ENCODE measurements at regions not wholly inside any gene's neighbourhood (a gene's known extent, or its start where the extent isn't known, plus 50 kb on each side); places are given as distances from the start of the nearest gene placed in this dataset.

- H2AFZ ChIP-seq, result no peak overlapping the region
- no peaks in the 10 kb centered on the region for H3K79me2 ChIP-seq
- no peak overlapping the region for H3K27ac ChIP-seq
- H3K4me2 ChIP-seq (ENCODE audit: low read length), result no peak overlapping the region
- no peaks in the 10 kb centered on the region for H3K9me3 ChIP-seq (ENCODE audit: control insufficient read depth, low read length)
- TF ChIP-seq, protein P1, sequence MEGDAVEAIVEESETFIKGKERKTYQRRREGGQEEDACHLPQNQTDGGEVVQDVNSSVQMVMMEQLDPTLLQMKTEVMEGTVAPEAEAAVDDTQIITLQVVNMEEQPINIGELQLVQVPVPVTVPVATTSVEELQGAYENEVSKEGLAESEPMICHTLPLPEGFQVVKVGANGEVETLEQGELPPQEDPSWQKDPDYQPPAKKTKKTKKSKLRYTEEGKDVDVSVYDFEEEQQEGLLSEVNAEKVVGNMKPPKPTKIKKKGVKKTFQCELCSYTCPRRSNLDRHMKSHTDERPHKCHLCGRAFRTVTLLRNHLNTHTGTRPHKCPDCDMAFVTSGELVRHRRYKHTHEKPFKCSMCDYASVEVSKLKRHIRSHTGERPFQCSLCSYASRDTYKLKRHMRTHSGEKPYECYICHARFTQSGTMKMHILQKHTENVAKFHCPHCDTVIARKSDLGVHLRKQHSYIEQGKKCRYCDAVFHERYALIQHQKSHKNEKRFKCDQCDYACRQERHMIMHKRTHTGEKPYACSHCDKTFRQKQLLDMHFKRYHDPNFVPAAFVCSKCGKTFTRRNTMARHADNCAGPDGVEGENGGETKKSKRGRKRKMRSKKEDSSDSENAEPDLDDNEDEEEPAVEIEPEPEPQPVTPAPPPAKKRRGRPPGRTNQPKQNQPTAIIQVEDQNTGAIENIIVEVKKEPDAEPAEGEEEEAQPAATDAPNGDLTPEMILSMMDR (IDR thresholded peaks at IDR 0.05), result no peak
- H3K4me3 ChIP-seq (ENCODE audit: low read depth, low read length), result no peak overlapping the region
- H3K36me3 ChIP-seq (ENCODE audit: control insufficient read depth, insufficient read depth, low read length), result no peaks in the 10 kb centered on the region
- H3K27me3 ChIP-seq (ENCODE audit: control insufficient read depth, insufficient read depth, low read length), result no peaks in the 10 kb centered on the region
- H3K9ac ChIP-seq, result no peak overlapping the region
- H3K4me1 ChIP-seq, result no peaks in the 10 kb centered on the region
These were observed 166.2 kb upstream of the GALNTL6 start for GRCh38 chr4:171646984-171647383.

DNA sequence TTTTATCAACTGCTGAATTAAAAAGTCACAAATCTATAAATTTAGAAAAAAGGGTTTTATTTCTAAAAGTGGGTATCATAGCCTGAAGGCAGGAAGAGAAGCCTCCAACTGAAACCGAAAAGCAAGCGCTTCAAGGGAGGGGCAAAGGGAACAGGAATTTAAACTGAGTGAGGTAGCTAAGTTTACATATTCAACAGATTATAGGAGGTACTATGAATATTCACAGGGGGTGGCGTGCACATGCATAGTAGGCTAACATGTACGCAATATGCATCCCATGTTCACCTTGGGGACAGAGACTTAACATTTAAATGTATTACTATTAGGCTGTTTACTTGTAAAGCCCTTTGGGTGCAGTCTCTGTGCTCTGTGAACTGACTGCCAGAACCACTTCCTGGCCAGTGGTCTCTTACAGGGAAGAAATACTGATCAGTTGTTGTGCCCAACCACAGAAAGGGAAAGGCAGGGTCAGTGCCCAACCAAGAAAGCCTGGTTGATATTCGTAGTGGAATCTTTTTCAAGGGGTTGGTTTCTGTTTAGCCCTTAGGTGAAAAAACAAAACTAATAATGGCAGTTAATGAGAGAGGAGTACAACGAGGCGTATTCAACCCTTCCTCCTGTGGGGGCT, 168.7 kb upstream of the GALNTL6 start:
- H2AFZ ChIP-seq, result no peak overlapping the region
- no peak overlapping the region for H3K4me2 ChIP-seq (ENCODE audit: low read length)
- no peaks in the 10 kb centered on the region for H3K27me3 ChIP-seq (ENCODE audit: control insufficient read depth, insufficient read depth, low read length)
- H3K27ac ChIP-seq, result no peak overlapping the region
- TF ChIP-seq, protein P1 (IDR thresholded peaks at IDR 0.05), result no peak
- H3K9me3 ChIP-seq (ENCODE audit: control insufficient read depth, low read length), result no peaks in the 10 kb centered on the region
- no peaks in the 10 kb centered on the region for H3K79me2 ChIP-seq
- no peak overlapping the region for H3K9ac ChIP-seq
- H3K4me3 ChIP-seq (ENCODE audit: low read depth, low read length), result no peak overlapping the region
- H3K36me3 ChIP-seq (ENCODE audit: control insufficient read depth, insufficient read depth, low read length), result no peaks in the 10 kb centered on the region
- no peaks in the 10 kb centered on the region for H3K4me1 ChIP-seq

GRCh38 chr4:171639540-171639939, 173.7 kb upstream of the GALNTL6 start:
- no peak overlapping the region for H2AFZ ChIP-seq
- no peaks in the 10 kb centered on the region for H3K27me3 ChIP-seq (ENCODE audit: control insufficient read depth, insufficient read depth, low read length)
- H3K9me3 ChIP-seq (ENCODE audit: control insufficient read depth, low read length), result no peaks in the 10 kb centered on the region
- H3K4me3 ChIP-seq (ENCODE audit: low read depth, low read length), result no peak overlapping the region
- no peak overlapping the region for H3K27ac ChIP-seq
- no peaks in the 10 kb centered on the region for H3K36me3 ChIP-seq (ENCODE audit: control insufficient read depth, insufficient read depth, low read length)
- no peak overlapping the region for H3K4me2 ChIP-seq (ENCODE audit: low read length)
- no peak overlapping the region for H3K9ac ChIP-seq
- H3K4me1 ChIP-seq, result no peaks in the 10 kb centered on the region
- H3K79me2 ChIP-seq, result no peaks in the 10 kb centered on the region
- TF ChIP-seq, protein P1 (IDR thresholded peaks at IDR 0.05), result no peak

DNA sequence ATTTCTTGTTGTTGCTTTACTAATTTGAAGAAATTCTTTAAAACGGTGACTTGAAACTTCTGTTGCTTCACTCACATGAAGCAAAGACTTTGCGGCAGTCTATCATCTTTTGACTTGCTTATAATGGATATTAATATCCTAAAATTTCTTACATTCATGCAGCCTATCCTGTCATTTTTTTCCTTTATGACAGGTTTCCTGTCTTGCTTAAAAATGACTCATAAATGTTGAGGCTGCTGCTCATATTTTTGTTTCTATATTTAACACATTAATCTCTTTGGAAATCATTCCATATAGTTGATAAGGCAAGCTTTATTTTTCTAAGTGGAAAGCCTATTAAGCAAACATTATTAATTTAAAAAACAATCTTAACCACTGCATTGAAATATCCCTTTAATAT, 176.6 kb upstream of the GALNTL6 start:
- no peak overlapping the region for H3K27ac ChIP-seq
- H2AFZ ChIP-seq, result no peak overlapping the region
- TF ChIP-seq, protein P1 (IDR thresholded peaks at IDR 0.05), result no peak
- no peaks in the 10 kb centered on the region for H3K4me1 ChIP-seq
- no peak overlapping the region for H3K4me3 ChIP-seq (ENCODE audit: low read depth, low read length)
- H3K79me2 ChIP-seq, result no peaks in the 10 kb centered on the region
- no peaks in the 10 kb centered on the region for H3K36me3 ChIP-seq (ENCODE audit: control insufficient read depth, insufficient read depth, low read length)
- H3K9ac ChIP-seq, result no peak overlapping the region
- H3K27me3 ChIP-seq (ENCODE audit: control insufficient read depth, insufficient read depth, low read length), result no peaks in the 10 kb centered on the region
- no peaks in the 10 kb centered on the region for H3K9me3 ChIP-seq (ENCODE audit: control insufficient read depth, low read length)
- H3K4me2 ChIP-seq (ENCODE audit: low read length), result no peak overlapping the region

DNA sequence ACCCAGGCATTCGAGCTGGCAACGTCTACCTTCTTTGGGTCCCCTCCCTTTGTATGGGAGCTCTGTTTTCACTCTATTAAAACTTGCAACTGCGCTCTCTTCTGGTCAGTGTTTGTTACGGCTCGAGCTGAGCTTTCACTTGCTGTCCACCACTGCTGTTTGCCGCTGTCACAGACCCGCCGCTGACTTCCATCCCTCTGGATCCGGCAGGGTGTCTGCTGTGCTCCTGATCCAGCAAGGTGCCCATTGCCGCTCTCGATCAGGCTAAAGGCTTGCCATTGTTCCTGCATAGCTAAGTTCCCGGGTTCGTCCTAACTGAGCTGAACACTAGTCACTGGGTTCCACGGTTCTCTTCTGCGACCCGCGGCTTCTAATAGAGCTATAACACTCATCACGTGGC, 183.5 kb upstream of the GALNTL6 start:
- no peaks in the 10 kb centered on the region for H3K4me1 ChIP-seq
- no peak overlapping the region for H2AFZ ChIP-seq
- no peak overlapping the region for H3K4me2 ChIP-seq (ENCODE audit: low read length)
- H3K36me3 ChIP-seq (ENCODE audit: control insufficient read depth, insufficient read depth, low read length), result no peaks in the 10 kb centered on the region
- H3K4me3 ChIP-seq (ENCODE audit: low read depth, low read length), result no peak overlapping the region
- H3K79me2 ChIP-seq, result no peaks in the 10 kb centered on the region
- TF ChIP-seq, protein P1 (IDR thresholded peaks at IDR 0.05), result no peak
- no peaks in the 10 kb centered on the region for H3K9me3 ChIP-seq (ENCODE audit: control insufficient read depth, low read length)
- no peak overlapping the region for H3K27ac ChIP-seq
- no peaks in the 10 kb centered on the region for H3K27me3 ChIP-seq (ENCODE audit: control insufficient read depth, insufficient read depth, low read length)
- H3K9ac ChIP-seq, result no peak overlapping the region

Data from parathyroid adenoma (tissue), 2 donors.